HG02884 (cell line): ENCODE measurements at regions not wholly inside any gene's neighbourhood (a gene's known extent, or its start where the extent isn't known, plus 50 kb on each side); places are given as distances from the start of the nearest gene placed in this dataset.

Source experiments
- ATAC-seq: cut with Tn5 transposase; IDR thresholded peaks from one replicate; pipeline ENCODE4 v1.9.1; 2021; ENCODE audit warnings: mild to moderate bottlenecking, moderate library complexity; ENCODE audit not compliant: unreplicated experiment

GRCh38 chr2:150605664-150606063 is 118.2 kb upstream of the RND3 start:
- no peak for ATAC-seq

DNA sequence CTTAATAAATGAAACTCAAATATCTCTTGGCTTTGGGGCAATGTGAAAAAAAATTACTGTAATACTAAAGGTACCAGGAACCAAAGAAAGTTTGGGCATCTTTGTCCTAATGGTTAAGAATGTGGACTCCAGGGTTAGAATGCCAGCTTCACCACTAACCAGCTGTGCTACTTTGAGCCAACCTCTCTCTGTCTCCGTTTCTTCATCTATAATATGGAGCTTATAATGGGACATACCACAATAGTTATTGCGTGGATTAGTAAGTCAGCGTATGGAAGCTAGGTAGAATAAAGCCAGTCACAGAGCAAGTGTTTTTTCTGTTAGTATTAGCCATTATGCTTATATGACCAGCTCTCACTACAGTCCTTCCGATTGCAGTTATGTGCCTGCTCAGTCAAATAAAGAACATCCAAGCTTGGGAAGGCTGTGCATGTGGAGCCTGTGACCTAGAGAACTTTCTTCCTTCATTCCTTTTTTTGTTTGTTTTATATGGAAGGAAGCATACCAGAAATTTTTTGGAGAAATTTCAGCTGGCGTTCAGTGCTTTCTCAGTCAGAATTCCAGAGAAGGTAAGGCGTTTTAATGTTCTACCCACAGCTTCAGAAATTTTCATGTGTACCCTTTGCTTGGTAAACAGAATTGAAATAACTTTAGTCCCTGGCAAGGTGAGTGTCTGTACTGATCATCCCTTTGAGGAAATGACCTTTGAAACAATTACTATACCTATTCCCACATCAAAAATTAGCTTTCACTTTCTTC is 114.0 kb upstream of the RND3 start:
- ATAC-seq = no peak

DNA sequence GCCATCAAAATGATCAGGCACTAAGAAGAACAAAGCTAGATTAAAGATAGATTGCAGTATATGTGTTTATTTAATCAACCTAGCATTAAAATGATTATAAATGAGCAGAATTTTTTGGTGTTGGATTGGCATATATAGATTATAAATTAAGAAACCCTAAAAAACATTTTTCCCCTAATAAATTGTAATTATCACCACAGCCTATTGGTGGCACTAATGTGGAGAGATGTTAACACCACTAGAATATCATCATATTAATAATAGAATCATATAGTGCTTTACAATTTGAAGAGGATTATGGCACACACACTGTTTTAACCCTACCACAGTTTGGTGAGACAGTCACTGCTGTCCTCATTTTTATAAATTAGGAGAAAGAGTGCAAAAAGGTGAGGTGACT is 112.4 kb upstream of the RND3 start:
- ATAC-seq = no peak

DNA sequence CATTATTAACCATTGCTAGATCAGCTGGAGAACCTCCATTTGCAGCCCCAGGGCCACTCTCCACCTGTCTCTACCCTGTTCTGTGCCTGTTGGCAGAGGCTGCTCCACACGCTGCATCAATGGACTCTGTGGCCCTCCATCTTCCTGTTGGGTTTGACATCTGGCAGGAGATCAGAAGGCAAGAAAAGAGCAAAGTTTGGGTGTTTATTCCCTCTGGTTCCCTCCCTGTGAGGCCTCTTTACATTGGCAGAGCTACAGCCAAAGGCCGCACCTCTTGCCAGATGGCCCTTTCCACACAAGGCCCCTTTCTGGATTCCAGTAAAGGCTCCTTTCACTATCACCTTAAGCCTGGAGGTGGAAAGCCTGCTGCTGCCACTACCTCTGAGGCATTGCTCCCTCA is 110.9 kb upstream of the RND3 start:
- no peak for ATAC-seq

- ATAC-seq = no peak
Observed at GRCh38 chr2:150595803-150596470, 108.5 kb upstream of the RND3 start.

GRCh38 chr2:150594299-150594698 is 106.8 kb upstream of the RND3 start:
- ATAC-seq = no peak

DNA sequence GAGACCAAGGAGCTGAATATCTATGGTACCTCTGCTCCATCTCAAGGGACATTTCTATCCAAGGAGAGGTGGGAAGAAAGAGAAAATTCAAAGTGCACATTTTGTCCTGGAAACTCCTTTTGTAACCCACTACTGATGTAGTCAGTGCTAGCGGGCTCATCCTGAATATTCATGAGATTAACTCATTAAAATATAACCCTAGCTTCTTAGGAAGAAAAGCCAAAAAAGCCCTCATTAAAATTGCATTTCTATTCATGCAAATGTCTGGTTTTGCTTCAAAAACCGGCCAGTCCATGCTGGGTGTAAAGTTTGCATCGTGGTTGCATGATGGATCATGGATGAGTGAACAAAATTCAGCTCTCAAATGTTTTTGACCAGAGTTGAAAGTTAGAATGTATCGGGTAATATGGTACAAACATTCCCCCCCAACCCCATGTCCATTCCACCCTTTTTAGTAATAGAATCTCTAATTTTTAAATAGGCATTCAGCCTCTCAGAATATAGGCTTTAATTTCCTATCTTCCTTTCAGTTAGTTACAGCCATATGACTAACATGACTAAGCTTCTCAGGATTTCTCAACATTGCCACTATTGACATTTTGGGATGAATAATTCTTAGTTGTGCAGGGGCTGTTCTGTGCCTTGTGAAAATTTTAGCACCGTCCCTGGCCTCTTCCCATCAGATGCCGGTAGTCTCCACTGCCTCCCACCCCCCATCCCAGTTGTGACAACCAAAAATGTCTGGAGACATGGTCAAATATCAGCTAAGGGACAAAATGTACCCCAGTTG is 104.2 kb upstream of the RND3 start:
- no peak for ATAC-seq

DNA sequence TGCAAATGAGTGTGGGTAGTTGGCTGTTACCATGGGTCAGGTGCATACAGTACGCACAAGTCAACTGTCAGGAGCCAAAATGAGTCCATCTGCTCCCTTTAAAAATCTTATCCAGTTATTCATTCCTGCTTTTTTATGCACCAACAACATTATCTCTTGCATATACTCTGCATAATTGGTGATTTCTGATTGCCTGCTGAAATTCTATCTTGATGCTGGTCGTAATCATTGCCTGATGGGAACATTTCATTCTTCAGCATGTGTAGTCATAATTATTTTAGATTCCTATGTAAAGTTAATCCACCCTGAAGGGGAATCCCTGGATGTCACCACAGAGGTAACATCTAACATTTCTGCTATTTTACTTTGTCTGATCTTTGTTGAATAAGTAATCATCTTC is 102.2 kb upstream of the RND3 start:
- no peak for ATAC-seq

GRCh38 chr2:150588506-150588870 is 101.0 kb upstream of the RND3 start:
- ATAC-seq = no peak

- no peak for ATAC-seq
Observed at GRCh38 chr2:150587547-150588505, 100.4 kb upstream of the RND3 start.

DNA sequence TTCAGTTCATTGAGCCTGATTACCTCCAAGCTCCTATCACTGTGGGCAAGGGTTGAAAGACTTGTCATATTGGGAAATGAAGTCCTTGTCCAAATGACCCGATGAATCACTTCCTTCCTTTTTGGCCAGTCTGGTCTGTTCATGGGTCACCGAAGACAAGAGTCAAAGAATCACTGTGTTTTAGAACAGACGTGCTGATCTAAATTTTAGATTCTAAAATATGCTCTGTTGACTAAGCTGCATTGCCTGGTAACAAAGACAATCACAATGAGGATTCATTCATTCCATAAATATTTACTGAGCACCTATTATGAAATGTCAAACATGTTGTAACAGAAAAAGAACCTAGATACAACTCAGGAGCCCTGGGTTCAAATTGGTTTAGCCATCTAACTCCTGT is 99.4 kb upstream of the RND3 start:
- ATAC-seq = no peak

GRCh38 chr2:150585221-150585971 is 97.9 kb upstream of the RND3 start:
- ATAC-seq = no peak

- ATAC-seq = no peak
Observed at GRCh38 chr2:150584081-150584480, 96.6 kb upstream of the RND3 start.

DNA sequence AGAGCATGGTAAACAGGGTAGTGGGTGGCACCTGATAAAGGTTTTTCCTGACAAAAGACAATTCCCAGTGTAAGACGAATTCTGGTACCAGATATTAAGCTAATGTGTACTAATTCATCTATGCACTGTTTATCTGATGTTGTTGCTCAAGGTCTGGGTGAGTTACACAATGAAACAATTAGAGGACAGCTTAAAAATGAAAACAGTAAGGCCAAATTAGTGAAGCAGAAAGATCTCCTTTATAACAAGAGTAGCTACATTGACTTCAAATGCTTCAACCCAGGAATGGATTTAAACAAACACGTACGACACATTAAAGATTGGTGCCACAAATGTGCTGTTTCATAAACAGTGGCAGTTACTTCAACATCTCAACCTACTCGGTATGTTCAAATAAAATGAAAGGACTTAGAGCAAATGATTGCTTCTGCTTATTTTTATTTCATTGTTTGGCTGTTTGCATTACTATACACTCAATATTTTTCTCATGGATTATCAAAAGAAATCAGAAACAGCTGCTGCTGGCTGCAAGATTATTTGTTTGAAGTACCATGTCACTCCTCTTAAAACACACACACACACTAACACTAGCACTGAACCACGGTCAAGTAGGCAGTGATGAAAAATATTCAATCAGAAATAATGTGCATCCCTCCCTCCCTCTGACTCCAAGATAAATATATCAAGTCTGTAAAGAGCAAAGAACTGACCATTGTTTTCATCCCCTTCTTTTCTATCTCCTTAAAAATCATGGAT is 94.4 kb upstream of the RND3 start:
- ATAC-seq = no peak

DNA sequence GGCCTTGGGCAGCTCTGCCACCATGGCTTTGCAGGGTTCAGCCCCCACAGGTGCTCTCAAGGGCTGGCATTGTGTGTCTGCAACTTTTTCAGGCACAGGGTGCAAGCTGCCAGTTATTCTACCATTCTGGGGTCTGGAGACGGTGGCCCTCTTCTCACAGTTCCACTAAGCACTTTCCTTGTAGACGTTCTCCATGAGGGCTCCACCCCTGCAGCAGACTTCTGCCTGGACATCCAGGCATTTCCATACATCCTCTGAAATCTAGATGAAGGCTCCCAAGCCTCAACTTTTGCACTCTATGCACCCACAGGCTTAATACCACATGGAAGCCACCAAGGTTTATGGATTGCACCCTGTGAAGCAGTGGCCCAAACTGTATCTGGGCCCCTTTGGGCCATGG is 91.0 kb upstream of the RND3 start:
- ATAC-seq = no peak

GRCh38 chr2:150575861-150576260 is 88.4 kb upstream of the RND3 start:
- no peak for ATAC-seq

GRCh38 chr2:150572961-150573395 is 85.5 kb upstream of the RND3 start:
- peak; percentile 88 for ATAC-seq

GRCh38 chr2:150572194-150572766 is 84.8 kb upstream of the RND3 start:
- no peak for ATAC-seq

DNA sequence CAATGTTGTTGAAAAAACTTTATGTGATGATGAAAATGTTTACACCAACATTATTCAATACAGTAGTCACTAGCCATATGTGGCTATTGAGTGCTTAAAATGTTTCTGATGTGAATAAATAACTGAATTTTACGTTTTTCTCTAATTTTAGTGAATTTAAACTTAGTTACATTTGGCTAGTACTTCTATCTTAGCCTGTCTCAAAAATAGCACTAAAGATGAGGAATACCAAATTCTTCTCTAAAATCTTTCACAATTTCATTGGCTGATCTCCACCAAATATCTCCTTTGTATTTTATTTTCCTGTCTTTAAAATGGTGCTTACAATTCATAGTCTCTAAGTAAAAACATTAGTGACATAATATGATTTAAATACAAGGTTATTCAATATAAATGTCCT is 83.7 kb upstream of the RND3 start:
- ATAC-seq = no peak
